B cell (primary cell): ENCODE measurements at regions not wholly inside any gene's neighbourhood (a gene's known extent, or its start where the extent isn't known, plus 50 kb on each side); places are given as distances from the start of the nearest gene placed in this dataset.

Experiments used
- ATAC-seq: fragments of 200-7000 bp; cut with Tn5 transposase; one replicate; pipeline ENCODE4 v1.10.0; 2021; ENCODE audit warnings: low read depth, mild to moderate bottlenecking, moderate number of reproducible peaks, moderate library complexity
- CTCF ChIA-PET: fragments of 350-600 bp; sonication (Branson Sonifier 250); formaldehyde crosslinking; loops from one replicate; lab custom pipeline; 2021; ENCODE audit warnings: antibody characterized with exemption, inconsistent platforms; lab: Charles Lee
- POLR2A ChIA-PET: fragments of 350-600 bp; sonication (Branson Sonifier 250); formaldehyde crosslinking; loops from one replicate; lab custom pipeline; 2021; ENCODE audit warnings: antibody characterized with exemption; lab: Charles Lee
- DNase-seq: peaks from one replicate; pipeline ENCODE4 v3.0.0; 2013
- H2AFZ ChIP-seq: 2 replicates; pipeline ENCODE4 v1.6.1; 2012; ENCODE audit warnings: mild to moderate bottlenecking, low read depth, low read length; ENCODE audit not compliant: insufficient read depth, poor library complexity, severe bottlenecking
- H3K27ac ChIP-seq, 2 donors: 1 replicate in 1 of 2; 2 replicates in 1 of 2; pipeline ENCODE4 v1.5.1; 2012 to 2013; ENCODE audit warnings: low read length in 2 of 2, mild to moderate bottlenecking in 2 of 2, moderate library complexity in 1 of 2
- H3K27me3 ChIP-seq, 4 experiments: fragments of 200-600 bp in 1 of 4; sonication (generic) in 1 of 4; replicated peaks in 1 of 4; 1 replicate in 2 of 4; 2 replicates in 2 of 4; pipeline versions ENCODE4 v1.6.1 to v1.7.0; 2013 to 2016; ENCODE audit warnings: low read length in 3 of 4, mild to moderate bottlenecking in 2 of 4, mixed read lengths in 1 of 4, moderate library complexity in 1 of 4; ENCODE audit not compliant: insufficient read depth in 4 of 4, control insufficient read depth in 3 of 4; ENCODE audit errors: control extremely low read depth in 1 of 4
- H3K36me3 ChIP-seq, 2 experiments: replicated peaks in 1 of 2; 1 replicate in 1 of 2; 2 replicates in 1 of 2; pipeline versions ENCODE4 v1.6.1 to v1.7.1; 2013; ENCODE audit warnings: low read length in 1 of 2; ENCODE audit not compliant: insufficient read depth in 2 of 2, control insufficient read depth in 1 of 2; ENCODE audit errors: control extremely low read depth in 1 of 2, extremely low read depth in 1 of 2
- H3K4me1 ChIP-seq, 2 donors: fragments of 200-600 bp in 1 of 2; sonication (generic) in 1 of 2; 1 replicate in 1 of 2; 2 replicates in 1 of 2; pipeline versions ENCODE4 v1.5.1 to v1.6.1; 2013 to 2017; ENCODE audit warnings: low read length in 2 of 2; ENCODE audit not compliant: control insufficient read depth in 2 of 2, insufficient read depth in 2 of 2
- H3K4me2 ChIP-seq: replicated peaks from 2 replicates; pipeline ENCODE3; 2012; ENCODE audit warnings: mild to moderate bottlenecking, low read depth, low read length; ENCODE audit not compliant: poor library complexity, severe bottlenecking
- H3K4me3 ChIP-seq, 5 experiments: fragments of 200-600 bp in 1 of 5; sonication (generic) in 1 of 5; 1 replicate in 3 of 5; 2 replicates in 2 of 5; pipeline versions ENCODE4 v1.5.1 to v1.7.0; 2011 to 2016; ENCODE audit warnings: low read length in 4 of 5, mild to moderate bottlenecking in 4 of 5, low read depth in 2 of 5, control low read depth in 1 of 5, moderate library complexity in 1 of 5; ENCODE audit not compliant: insufficient read depth in 1 of 5; ENCODE audit errors: control extremely low read depth in 1 of 5, extremely low read depth in 1 of 5
- H3K79me2 ChIP-seq: fragments of 200-600 bp; sonication (generic); one replicate; pipeline ENCODE4 v1.6.0; 2016; ENCODE audit warnings: low read length; ENCODE audit not compliant: control insufficient read depth, insufficient read depth
- H3K9ac ChIP-seq: fragments of 200-600 bp; sonication (generic); 2 replicates; pipeline ENCODE4 v1.6.1; 2017; ENCODE audit warnings: mild to moderate bottlenecking, low read length, moderate library complexity
- H3K9me3 ChIP-seq, 3 donors: one replicate each; pipeline versions ENCODE4 v1.6.1 to v1.7.1; 2013; ENCODE audit warnings: low read length in 2 of 3; ENCODE audit not compliant: control insufficient read depth in 2 of 3, insufficient read depth in 1 of 3; ENCODE audit errors: control extremely low read depth in 1 of 3
- H4K20me1 ChIP-seq: 2 replicates; pipeline ENCODE4 v1.6.0; 2012; ENCODE audit warnings: mild to moderate bottlenecking, low read length; ENCODE audit not compliant: insufficient read depth, control insufficient read depth, poor library complexity, severe bottlenecking
- H3K27ac Mint-ChIP-seq: one replicate; pipeline ENCODE4 v1.8.0; 2021; ENCODE audit warnings: mixed read lengths
- H3K27me3 Mint-ChIP-seq: one replicate; pipeline ENCODE4 v1.8.0; 2021; ENCODE audit warnings: mixed read lengths
- H3K4me1 Mint-ChIP-seq: one replicate; pipeline ENCODE4 v1.8.0; 2021; ENCODE audit warnings: mixed read lengths
- H3K4me3 Mint-ChIP-seq: one replicate; pipeline ENCODE4 v1.8.0; 2021; ENCODE audit warnings: mixed read lengths
- H3K9me3 Mint-ChIP-seq: one replicate; pipeline ENCODE4 v1.8.0; 2022; ENCODE audit warnings: mixed read lengths; ENCODE audit not compliant: insufficient read depth
- EZH2 ChIP-seq: IDR thresholded peaks from 2 replicates; pipeline ENCODE4 v1.6.1; 2012; ENCODE audit warnings: borderline replicate concordance, low read depth, mild to moderate bottlenecking, moderate library complexity, low read length; ENCODE audit not compliant: insufficient read depth, poor library complexity, severe bottlenecking
- WGBS: methylation state at CpG from one replicate; pipeline ENCODE4 v1.1.5; 2013; ENCODE audit warnings: missing lambda C conversion rate; ENCODE audit not compliant: insufficient coverage; 5-methylcytosine and 5-hydroxymethylcytosine counted together
- intact Hi-C: fragments of 100-400 bp; cut with micrococcal nuclease; formaldehyde crosslinking; loops from one replicate; pipeline ENCODE4 v1.10.0; 2022
- TF ChIP-seq, protein P1 (sequence below): fragments of 200-600 bp; IDR thresholded peaks from one replicate; pipeline ENCODE4 v1.8.0; 2022; ENCODE audit warnings: antibody characterized with exemption, mild to moderate bottlenecking

DNA sequence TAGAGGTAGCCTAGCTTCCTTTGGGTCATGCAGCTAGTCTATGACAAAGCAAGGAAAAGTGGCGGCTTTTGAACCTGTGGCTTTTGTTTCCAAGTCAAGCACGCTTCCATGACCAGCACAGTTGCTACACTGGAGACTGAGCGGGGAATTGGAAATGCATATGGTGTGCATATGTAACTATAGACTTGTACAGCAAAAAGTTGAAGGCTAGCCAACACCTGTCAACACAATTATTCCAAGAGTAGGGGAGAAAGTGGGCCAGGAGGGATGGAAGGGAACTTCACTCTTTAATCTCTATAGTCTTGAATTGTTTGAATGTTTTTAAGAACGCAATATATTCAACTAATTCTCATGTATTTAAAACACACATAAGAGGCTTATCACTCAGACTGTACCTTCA, 218.5 kb upstream of the CADM1 start:
- Mint-ChIP-seq H3K4me1 (no peaks in the 10 kb centered on the region), H3K9me3 (no peaks in the 10 kb centered on the region), H3K27ac (no peak overlapping the region), H3K27me3 (peaks cover 3% of the 10 kb centered on the region), H3K4me3 (no peak overlapping the region)
- TF ChIP-seq, protein P1, sequence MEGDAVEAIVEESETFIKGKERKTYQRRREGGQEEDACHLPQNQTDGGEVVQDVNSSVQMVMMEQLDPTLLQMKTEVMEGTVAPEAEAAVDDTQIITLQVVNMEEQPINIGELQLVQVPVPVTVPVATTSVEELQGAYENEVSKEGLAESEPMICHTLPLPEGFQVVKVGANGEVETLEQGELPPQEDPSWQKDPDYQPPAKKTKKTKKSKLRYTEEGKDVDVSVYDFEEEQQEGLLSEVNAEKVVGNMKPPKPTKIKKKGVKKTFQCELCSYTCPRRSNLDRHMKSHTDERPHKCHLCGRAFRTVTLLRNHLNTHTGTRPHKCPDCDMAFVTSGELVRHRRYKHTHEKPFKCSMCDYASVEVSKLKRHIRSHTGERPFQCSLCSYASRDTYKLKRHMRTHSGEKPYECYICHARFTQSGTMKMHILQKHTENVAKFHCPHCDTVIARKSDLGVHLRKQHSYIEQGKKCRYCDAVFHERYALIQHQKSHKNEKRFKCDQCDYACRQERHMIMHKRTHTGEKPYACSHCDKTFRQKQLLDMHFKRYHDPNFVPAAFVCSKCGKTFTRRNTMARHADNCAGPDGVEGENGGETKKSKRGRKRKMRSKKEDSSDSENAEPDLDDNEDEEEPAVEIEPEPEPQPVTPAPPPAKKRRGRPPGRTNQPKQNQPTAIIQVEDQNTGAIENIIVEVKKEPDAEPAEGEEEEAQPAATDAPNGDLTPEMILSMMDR = no peak
- no peak for TF ChIP-seq EZH2
- ChIA-PET POLR2A (no interaction called here), CTCF (no interaction called here)
- Histone ChIP-seq H2AFZ (no peak overlapping the region), H3K4me3 (no peak overlapping the region), H3K4me2 (no peak overlapping the region), H3K9me3 (peaks cover 0 to 11% (median 0%) of the 10 kb centered on the region in 3 donors), H3K9ac (no peak overlapping the region), H3K27ac (no peak overlapping the region), H3K27me3 (no peaks in the 10 kb centered on the region), H3K4me1 (no peaks in the 10 kb centered on the region), H3K79me2 (no peaks in the 10 kb centered on the region), H4K20me1 (no peaks in the 10 kb centered on the region), H3K36me3 (no peaks in the 10 kb centered on the region)
- intact Hi-C loops = no loop called here
- ATAC-seq (no peak), DNase-seq (no peak)
- WGBS = 100% methylated on average over 1 of the region's 4 CpGs

DNA sequence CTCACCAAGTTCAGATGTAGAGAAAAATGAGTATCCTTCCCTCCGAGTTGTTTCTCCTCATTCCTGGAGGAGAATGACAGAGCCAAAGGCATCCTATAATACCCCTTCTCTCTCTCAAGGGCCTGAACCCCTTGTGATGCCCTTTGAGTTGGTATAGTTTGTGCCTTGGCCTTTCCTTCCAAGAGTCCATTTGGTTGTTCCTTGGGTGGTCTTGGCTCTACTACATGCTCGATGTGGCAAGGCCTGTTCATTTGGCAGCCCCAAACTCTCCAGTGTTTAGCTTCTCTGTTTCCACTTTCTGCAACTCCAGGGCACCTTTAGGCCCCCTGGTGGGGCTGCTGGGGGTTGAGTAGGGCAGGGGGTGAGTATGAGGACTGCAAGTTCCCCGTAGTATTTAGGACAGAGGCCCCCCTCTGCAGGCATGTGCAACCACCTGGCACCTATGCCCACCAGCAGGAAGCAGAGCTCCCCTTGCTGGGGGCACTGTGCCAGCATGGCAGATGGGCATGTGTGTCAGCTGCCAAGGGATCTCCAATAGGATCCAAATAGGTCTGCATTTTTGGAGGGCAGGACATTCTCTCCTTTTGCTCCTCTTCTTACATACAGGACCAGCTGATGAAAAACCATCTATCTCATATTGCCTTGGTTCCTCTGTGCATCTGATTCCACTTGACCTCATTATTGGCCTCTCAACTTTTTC, 217.2 kb upstream of the CADM1 start:
- DNase-seq (no peak), ATAC-seq (no peak)
- Histone ChIP-seq H3K79me2 (no peaks in the 10 kb centered on the region), H3K9me3 (peaks cover 0 to 19% (median 0%) of the 10 kb centered on the region in 3 donors), H3K4me2 (no peak overlapping the region), H3K9ac (no peak overlapping the region), H3K4me1 (no peaks in the 10 kb centered on the region), H4K20me1 (no peaks in the 10 kb centered on the region), H2AFZ (no peak overlapping the region), H3K4me3 (no peak overlapping the region), H3K36me3 (no peaks in the 10 kb centered on the region), H3K27me3 (peaks cover 0 to 3% (median 0%) of the 10 kb centered on the region in 4 experiments), H3K27ac (no peak overlapping the region)
- WGBS = 73% methylated on average over 2 of the region's 3 CpGs
- CTCF ChIA-PET = no interaction called here
- intact Hi-C loops = no loop called here
- H3K4me1 Mint-ChIP-seq = no peaks in the 10 kb centered on the region
- no peaks in the 10 kb centered on the region for H3K9me3 Mint-ChIP-seq
- TF ChIP-seq, protein P1 = no peak
- TF ChIP-seq EZH2 = no peak
- no peak overlapping the region for H3K4me3 Mint-ChIP-seq
- POLR2A ChIA-PET = no interaction called here
- H3K27me3 Mint-ChIP-seq = peaks cover under 1% of the 10 kb centered on the region
- H3K27ac Mint-ChIP-seq = no peak overlapping the region
